IMR-90 (cell line): ENCODE measurements at regions not wholly inside any gene's neighbourhood (a gene's known extent, or its start where the extent isn't known, plus 50 kb on each side); places are given as distances from the start of the nearest gene placed in this dataset.

Source experiments
- ATAC-seq: fragments of 200-7000 bp; cut with Tn5 transposase; 2 replicates; pipeline ENCODE4 v1.9.1; 2020; ENCODE audit warnings: low read depth, mild to moderate bottlenecking, moderate library complexity
- BruUV-seq: library from RNA; stranded (reverse); fragments of 400-500 nt; replicated peaks from 2 replicates; lab custom pipeline; 2021; lab: Mats Ljungman, UMichigan
- CTCF ChIA-PET: fragments of 300-600 bp; formaldehyde crosslinking; extraction: SDS; loops from one replicate; lab custom pipeline; 2021; ENCODE audit warnings: antibody characterized with exemption; lab: Yijun Ruan, JAX
- POLR2A ChIA-PET: fragments of 300-600 bp; sonication (Branson Sonifier 250); formaldehyde crosslinking; loops from one replicate; lab custom pipeline; 2022; ENCODE audit warnings: antibody characterized with exemption; ENCODE audit not compliant: unreplicated experiment; lab: Charles Lee
- DNase-seq: peaks from one replicate; pipeline ENCODE4 v3.0.0; 2013
- H2AFZ ChIP-seq: replicated peaks from 2 replicates; pipeline ENCODE3; 2013; ENCODE audit warnings: low read length, mild to moderate bottlenecking; ENCODE audit not compliant: poor library complexity
- H2AK5ac ChIP-seq: 2 replicates; pipeline ENCODE4 v1.6.1; 2013; ENCODE audit warnings: low read depth, low read length, inconsistent platforms
- H2AK9ac ChIP-seq: replicated peaks from 2 replicates; pipeline ENCODE3; 2013; ENCODE audit warnings: mild to moderate bottlenecking, low read depth, low read length, moderate library complexity; ENCODE audit not compliant: poor library complexity
- H2BK120ac ChIP-seq: 2 replicates; pipeline ENCODE4 v1.6.1; 2013; ENCODE audit warnings: low read depth, low read length, inconsistent platforms
- H2BK15ac ChIP-seq: 3 replicates; pipeline ENCODE4 v1.6.1; 2013; ENCODE audit warnings: low read depth, low read length, inconsistent platforms
- H2BK20ac ChIP-seq: 2 replicates; pipeline ENCODE4 v1.6.1; 2013; ENCODE audit warnings: low read depth, mild to moderate bottlenecking, inconsistent platforms, low read length, moderate library complexity
- H2BK5ac ChIP-seq: 2 replicates; pipeline ENCODE4 v1.6.1; 2013; ENCODE audit warnings: mild to moderate bottlenecking, low read depth, low read length, inconsistent platforms; ENCODE audit not compliant: poor library complexity, severe bottlenecking
- H3K14ac ChIP-seq: replicated peaks from 2 replicates; pipeline ENCODE4 v1.6.1; 2013; ENCODE audit warnings: low read depth, low read length, inconsistent platforms
- H3K18ac ChIP-seq: 2 replicates; pipeline ENCODE4 v1.6.1; 2013; ENCODE audit warnings: low read depth, low read length, control low read depth
- H3K23ac ChIP-seq: 2 replicates; pipeline ENCODE4 v1.6.1; 2013; ENCODE audit warnings: low read depth, low read length, inconsistent platforms
- H3K27ac ChIP-seq: 2 replicates; pipeline ENCODE4 v1.5.1; 2013; ENCODE audit warnings: mild to moderate bottlenecking, control low read depth, low read length; ENCODE audit not compliant: insufficient read depth
- H3K27me3 ChIP-seq: 2 replicates; pipeline ENCODE4 v1.6.1; 2013; ENCODE audit warnings: low read length; ENCODE audit not compliant: control insufficient read depth, insufficient read depth
- H3K36me3 ChIP-seq: 2 replicates; pipeline ENCODE4 v1.6.1; 2013; ENCODE audit warnings: low read length, mixed read lengths; ENCODE audit not compliant: control insufficient read depth, insufficient read depth
- H3K4ac ChIP-seq: 2 replicates; pipeline ENCODE4 v1.6.1; 2013; ENCODE audit warnings: low read depth, low read length, inconsistent platforms
- H3K4me1 ChIP-seq: 2 replicates; pipeline ENCODE4 v1.6.1; 2013; ENCODE audit warnings: low read length, mixed read lengths; ENCODE audit not compliant: control insufficient read depth, insufficient read depth
- H3K4me2 ChIP-seq: 2 replicates; pipeline ENCODE4 v1.6.1; 2013; ENCODE audit warnings: low read depth, mild to moderate bottlenecking, control low read depth, low read length, moderate library complexity
- H3K4me3 ChIP-seq: 2 replicates; pipeline ENCODE4 v1.5.1; 2013; ENCODE audit warnings: low read depth, mild to moderate bottlenecking, control low read depth, low read length, moderate library complexity; ENCODE audit not compliant: insufficient read depth
- H3K56ac ChIP-seq: 2 replicates; pipeline ENCODE4 v1.6.1; 2013; ENCODE audit warnings: low read length, inconsistent platforms; ENCODE audit not compliant: insufficient read depth; ENCODE audit errors: extremely low read depth
- H3K79me1 ChIP-seq, 2 experiments: 2 replicates each; pipeline ENCODE4 v1.6.1; 2013; ENCODE audit warnings: low read length in 2 of 2, inconsistent platforms in 1 of 2, low read depth in 1 of 2
- H3K9ac ChIP-seq: 2 replicates; pipeline ENCODE4 v1.6.1; 2013; ENCODE audit warnings: low read depth, low read length, control low read depth
- H3K9me1 ChIP-seq: 2 replicates; pipeline ENCODE4 v1.6.1; 2013; ENCODE audit warnings: low read length, inconsistent platforms; ENCODE audit not compliant: insufficient read depth
- H3K9me3 ChIP-seq: 2 replicates; pipeline ENCODE4 v1.6.1; 2013; ENCODE audit warnings: low read length; ENCODE audit not compliant: control insufficient read depth, insufficient read depth
- H4K20me1 ChIP-seq: 2 replicates; pipeline ENCODE4 v1.6.1; 2013; ENCODE audit warnings: low read length, inconsistent platforms; ENCODE audit not compliant: insufficient read depth
- H4K5ac ChIP-seq: 2 replicates; pipeline ENCODE4 v1.6.1; 2013; ENCODE audit warnings: mild to moderate bottlenecking, low read depth, low read length, control low read depth
- H4K8ac ChIP-seq, 2 experiments: 2 replicates each; pipeline ENCODE4 v1.6.1; 2013; ENCODE audit warnings: low read depth in 2 of 2, low read length in 2 of 2, control low read depth in 1 of 2, inconsistent platforms in 1 of 2
- H4K91ac ChIP-seq: 2 replicates; pipeline ENCODE4 v1.6.1; 2013; ENCODE audit warnings: low read depth, low read length, inconsistent platforms; ENCODE audit not compliant: insufficient read depth
- CHD1 ChIP-seq: IDR thresholded peaks from 2 replicates; pipeline ENCODE4 v1.6.1; 2012; ENCODE audit warnings: low read depth, low read length, improper control_type of control experiment
- WGBS, 2 experiments: methylation state at CpG; one replicate each; pipeline versions ENCODE4 v1.1.5 to v1.1.7; 2013; ENCODE audit warnings: missing lambda C conversion rate in 2 of 2; ENCODE audit not compliant: insufficient read length in 1 of 2; ENCODE audit errors: extremely low coverage in 2 of 2; 5-methylcytosine and 5-hydroxymethylcytosine counted together
- dilution Hi-C: fragments of 300-500 bp; cut with HindIII; formaldehyde crosslinking; loops from one replicate; pipeline ENCODE4 v1.14.3; 2018; ENCODE audit warnings: low sequenced_read_pairs; ENCODE audit not compliant: unreplicated experiment
- in situ Hi-C: fragments of 300-500 bp; cut with MboI; formaldehyde crosslinking; loops from 3 replicates; pipeline ENCODE4 v1.14.3; 2019; ENCODE audit warnings: low sequenced_read_pairs, inconsistent platforms, mixed read lengths
- intact Hi-C: fragments of 100-400 bp; cut with micrococcal nuclease; formaldehyde crosslinking; loops from 2 replicates; pipeline ENCODE4 v1.10.0; 2022

DNA sequence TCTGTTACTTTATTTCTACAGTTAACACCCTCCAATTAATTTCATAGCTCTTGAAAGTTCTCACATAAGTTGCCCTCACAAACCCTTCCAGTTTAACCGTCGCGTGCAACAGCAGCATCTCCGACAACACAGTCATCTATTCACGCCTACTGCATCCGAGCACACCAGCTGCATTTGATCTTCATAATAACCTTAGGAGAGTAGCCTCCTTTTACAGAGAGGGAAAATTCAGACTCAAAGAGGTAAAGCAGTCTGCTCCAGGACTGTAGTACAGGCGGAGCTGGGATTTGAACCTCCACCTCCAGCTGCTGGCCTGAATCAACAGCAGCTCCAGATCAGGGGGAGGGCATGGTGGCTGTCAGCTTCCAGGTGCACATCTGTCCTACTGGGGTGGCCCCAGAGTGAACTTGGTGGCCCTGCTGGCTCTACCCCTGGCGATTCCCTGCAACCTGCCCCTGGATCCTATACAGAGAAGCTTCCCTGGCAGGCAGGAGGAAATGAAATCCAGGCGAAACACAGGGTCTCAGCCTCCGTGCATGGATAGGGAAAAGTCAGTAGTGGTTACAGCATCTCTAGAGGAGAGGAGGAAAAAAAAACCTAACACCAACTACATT lies 71.6 kb upstream of the UNC5A start:
- CTCF ChIA-PET: no interaction called here
- Histone ChIP-seq H4K5ac (no peak overlapping the region), H4K91ac (no peak overlapping the region), H3K79me1 (no peaks in the 10 kb centered on the region), H3K4me2 (no peak overlapping the region), H3K4me1 (no peaks in the 10 kb centered on the region), H2AFZ (no peak overlapping the region), H3K23ac (no peak overlapping the region), H4K20me1 (no peaks in the 10 kb centered on the region), H3K36me3 (no peaks in the 10 kb centered on the region), H2BK120ac (no peak overlapping the region), H3K14ac (no peak overlapping the region), H2BK20ac (no peak overlapping the region), H4K8ac (no peak overlapping the region), H3K9me3 (peaks cover 2% of the 10 kb centered on the region; the same call in 1 of the 2 replicates), H3K4me3 (no peak overlapping the region), H2AK5ac (no peak overlapping the region), H2BK5ac (no peak overlapping the region), H3K27ac (no peak overlapping the region), H3K18ac (no peak overlapping the region), H2AK9ac (no peak overlapping the region), H3K56ac (no peak overlapping the region), H3K9me1 (no peaks in the 10 kb centered on the region), H3K9ac (no peak overlapping the region), H3K4ac (no peak overlapping the region), H3K27me3 (peaks cover 84% of the 10 kb centered on the region), H2BK15ac (no peak overlapping the region)
- WGBS, 2 experiments: no CpG with 5 or more reads among the region's 10 CpGs
- no peak for ATAC-seq
- DNase-seq: no peak
- no peak for TF ChIP-seq CHD1
- in situ Hi-C loops: no loop called here
- BruUV-seq: no TSS peak
- dilution Hi-C loops: no loop called here
- intact Hi-C loops: no loop called here
- POLR2A ChIA-PET: no interaction called here
